Embryonic facial prominence (tissue), 1 donor: ENCODE measurements at regions not wholly inside any gene's neighbourhood (a gene's known extent, or its start where the extent isn't known, plus 50 kb on each side); places are given as distances from the start of the nearest gene placed in this dataset.
"Not testable (repeated sequence)": the region's sequence is repeated elsewhere in the genome, so short reads cannot be mapped to it uniquely, and the experiment has no call there.

Experiments
- DNase-seq: peaks from one replicate; pipeline ENCODE4 v3.0.0-alpha.2; 2016; ENCODE audit errors: extremely low spot score

DNA sequence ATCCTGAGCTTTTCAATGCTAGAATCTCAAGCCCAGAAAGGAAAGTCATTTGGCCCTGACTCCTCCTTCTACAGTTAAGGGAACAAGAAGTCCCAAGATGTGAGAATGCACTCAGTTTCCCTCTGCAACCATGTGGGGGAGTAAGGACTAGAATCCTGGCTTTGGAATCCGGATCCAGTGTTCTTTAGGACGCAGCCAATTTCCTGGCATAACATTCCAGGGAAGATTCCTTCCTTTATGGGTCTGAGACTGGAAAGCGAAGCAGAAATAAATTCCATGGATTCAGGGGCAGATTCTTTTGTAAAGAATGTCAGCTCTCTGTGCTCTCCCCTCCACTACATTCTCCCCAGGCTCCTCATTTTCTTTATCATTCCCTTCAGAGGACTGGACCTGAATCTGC lies 151.8 kb upstream of the SOX14 start:
- DNase-seq, result no peak

- DNase-seq, result no peak
Observed at GRCh38 chr3:137615659-137616418, 148.3 kb upstream of the SOX14 start.

- no peak for DNase-seq
Observed at GRCh38 chr3:137641879-137642704, 122.0 kb upstream of the SOX14 start.

GRCh38 chr3:137642831-137643230 lies 121.3 kb upstream of the SOX14 start:
- DNase-seq, result no peak

DNA sequence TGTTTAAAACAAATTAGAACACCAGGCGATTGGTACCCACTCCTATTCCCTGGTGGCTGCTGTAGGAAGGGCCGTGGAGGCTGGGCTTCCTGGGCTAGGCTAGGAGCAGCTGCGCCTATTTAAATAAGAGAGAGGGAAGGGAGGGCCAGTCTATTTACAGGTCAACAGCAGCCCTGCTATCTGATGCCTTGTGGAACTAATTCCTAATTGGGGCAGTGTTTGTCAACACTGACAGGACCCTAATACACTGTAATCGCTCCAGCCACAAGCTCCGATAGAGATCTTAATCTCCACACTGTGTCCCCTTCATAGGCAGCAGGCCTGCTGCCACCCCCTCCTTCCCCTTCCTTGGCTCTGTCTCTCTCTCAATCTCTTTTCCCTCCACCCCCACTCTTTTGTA lies 116.9 kb upstream of the SOX14 start:
- DNase-seq, result no peak

- DNase-seq, result no peak
Observed at GRCh38 chr3:137669519-137670060, 94.5 kb upstream of the SOX14 start.

DNA sequence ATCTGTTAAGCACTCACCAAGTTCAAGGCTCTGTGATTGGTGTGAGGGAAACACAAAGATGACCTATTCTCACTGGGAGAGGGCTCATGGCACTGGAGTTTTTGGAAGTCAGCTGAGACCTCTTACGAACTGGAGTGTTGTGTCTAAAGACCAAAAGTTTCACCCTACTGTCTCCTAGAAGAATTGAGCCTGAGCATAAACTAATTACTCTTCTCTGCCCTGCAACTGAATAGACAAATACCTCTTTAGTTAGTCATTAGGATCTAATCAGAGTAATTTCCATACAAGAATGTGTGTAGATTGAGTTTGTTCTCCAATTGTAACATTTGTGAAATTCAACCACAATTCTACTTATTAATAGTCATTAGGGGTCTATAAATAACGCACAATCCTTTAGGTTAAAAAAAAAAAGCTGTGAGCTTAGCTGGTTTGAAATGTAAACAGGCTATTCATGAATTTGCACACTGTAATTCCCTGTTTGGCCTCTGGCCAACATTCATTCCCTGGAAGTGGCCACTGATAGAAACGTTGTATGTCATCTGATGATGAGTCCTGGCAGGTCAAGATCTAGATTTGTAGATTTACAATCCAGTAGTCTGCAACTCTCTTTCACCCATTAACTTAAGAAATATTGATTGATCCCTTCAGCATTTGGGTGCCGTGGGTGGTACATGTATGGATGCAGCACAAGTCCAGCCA lies 76.8 kb upstream of the SOX14 start:
- DNase-seq, result no peak

DNA sequence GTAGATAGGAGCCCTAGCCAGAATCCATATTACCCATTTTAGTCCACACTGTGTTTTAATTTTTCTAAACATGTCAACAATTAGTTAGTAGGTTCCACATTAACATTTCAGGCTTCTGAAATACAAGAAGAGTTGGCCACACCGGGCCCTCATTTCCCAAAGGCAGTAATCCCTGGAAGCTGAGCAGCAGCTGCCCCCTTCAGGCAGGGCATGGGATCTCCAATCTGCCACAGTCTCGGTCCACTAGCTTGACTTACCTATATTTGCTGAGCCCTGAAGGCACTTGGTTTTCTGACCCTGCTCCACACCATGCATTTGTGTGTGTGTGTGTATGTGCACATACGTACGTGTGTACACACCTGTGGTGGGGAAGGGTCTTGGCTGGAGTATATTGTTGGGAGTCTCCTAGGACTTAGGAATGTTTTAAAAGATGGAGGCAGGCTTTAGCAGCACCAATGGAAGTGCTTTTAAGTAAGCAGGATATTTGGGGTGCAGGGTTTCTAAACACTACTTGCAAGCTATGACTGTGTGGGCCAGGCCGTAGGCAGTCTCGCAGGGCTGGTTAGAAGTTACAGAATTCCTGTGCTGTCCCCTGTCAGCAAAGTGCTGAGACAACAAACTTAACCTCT lies 71.2 kb upstream of the SOX14 start:
- no peak for DNase-seq

DNA sequence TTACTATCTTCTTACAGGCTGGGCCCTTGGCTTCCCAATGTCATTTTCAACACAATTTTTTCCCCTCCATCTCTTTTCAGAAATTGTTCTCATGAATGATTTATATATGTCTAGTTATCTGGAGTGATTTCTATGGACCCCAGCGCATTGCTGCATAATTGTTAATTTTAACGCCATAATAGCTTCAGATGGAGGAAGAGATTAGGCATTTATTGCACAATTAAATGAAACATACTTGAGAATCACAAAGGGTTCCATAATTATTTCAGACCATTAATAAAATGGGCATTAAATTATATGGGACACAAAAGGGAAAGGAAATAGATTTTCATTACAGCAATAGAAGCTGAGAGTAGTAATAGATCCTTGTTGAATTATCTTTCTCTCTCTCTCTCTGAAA lies 70.3 kb upstream of the SOX14 start:
- DNase-seq, result no peak

DNA sequence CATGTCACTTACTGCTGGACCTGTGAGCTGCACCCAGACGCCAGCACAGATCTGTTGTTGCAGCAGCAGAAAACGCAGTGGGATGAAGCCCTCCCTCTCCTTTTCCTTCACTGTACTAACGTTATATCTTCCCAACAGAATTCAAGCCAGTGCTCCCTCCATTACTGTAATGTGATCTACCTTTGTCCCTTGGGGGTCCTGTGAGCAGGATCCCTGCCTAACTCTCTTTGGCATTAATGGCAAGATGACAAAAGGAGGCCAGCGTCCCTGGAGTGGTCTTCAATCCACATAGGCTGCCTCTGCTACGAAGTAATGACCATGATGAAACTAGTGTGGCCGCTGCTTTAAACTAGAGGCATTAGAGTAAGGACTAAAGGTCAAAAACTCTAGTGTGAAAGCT lies 69.3 kb upstream of the SOX14 start:
- DNase-seq, result no peak

- no peak for DNase-seq
Observed at GRCh38 chr3:137695351-137695750, 68.8 kb upstream of the SOX14 start.

DNA sequence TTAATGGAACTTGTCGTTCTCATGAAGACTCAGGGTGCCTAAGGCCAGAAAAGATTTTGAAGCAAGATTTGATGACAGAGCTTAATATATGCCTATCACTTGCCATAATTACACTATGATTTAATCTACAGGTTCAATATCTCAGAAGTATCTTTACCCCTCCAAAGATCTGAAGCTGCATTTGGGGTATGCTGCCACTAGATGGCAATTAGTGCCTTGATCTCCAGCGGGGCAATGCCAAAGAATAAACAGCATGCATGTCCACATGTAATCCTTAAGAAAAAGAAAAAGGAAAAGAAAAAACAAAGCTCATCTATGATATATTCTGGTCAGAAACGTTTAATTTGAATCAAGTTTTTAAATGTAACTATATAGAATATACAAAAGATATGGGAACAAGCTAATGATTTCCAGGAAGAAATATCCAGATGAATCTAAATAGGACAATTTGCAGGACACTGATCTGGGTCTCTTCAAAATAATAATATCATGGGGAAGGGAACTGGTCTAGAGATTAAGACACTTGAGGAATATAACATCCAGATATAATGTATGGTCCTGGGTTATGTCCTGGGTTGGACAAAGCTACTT lies 55.0 kb upstream of the SOX14 start:
- no peak for DNase-seq

GRCh38 chr3:137713965-137714364 lies 50.1 kb upstream of the SOX14 start:
- not testable (repeated sequence) for DNase-seq
